Activated naive CD4-positive, alpha-beta T cell treated with anti-CD3 and anti-CD28 coated beads, Interleukin-2, amount 50 U/mL, for 72 hours (primary cell): ENCODE measurements at regions not wholly inside any gene's neighbourhood (a gene's known extent, or its start where the extent isn't known, plus 50 kb on each side); places are given as distances from the start of the nearest gene placed in this dataset.
"Not testable (repeated sequence)": the region's sequence is repeated elsewhere in the genome, so short reads cannot be mapped to it uniquely, and the experiment has no call there.

Experiments
- ATAC-seq, 2 donors: fragments of 150-1000 bp; cut with Tn5 transposase; 2 replicates each; pipeline ENCODE4 v1.10.0; 2021; ENCODE audit warnings: mild to moderate bottlenecking in 2 of 2, moderate library complexity in 2 of 2
- DNase-seq, 2 donors: peaks; one replicate each; pipeline ENCODE4 v3.0.0; 2021 to 2022; ENCODE audit warnings: low spot score in 2 of 2
- H3K27ac Mint-ChIP-seq, 2 donors: one replicate each; pipeline ENCODE4 v1.8.0; 2022; ENCODE audit warnings: mild to moderate bottlenecking in 2 of 2, mixed read lengths in 2 of 2
- H3K36me3 Mint-ChIP-seq, 2 donors: one replicate each; pipeline ENCODE4 v1.8.0; 2022; ENCODE audit warnings: mixed read lengths in 2 of 2
- H3K9me3 Mint-ChIP-seq, 2 donors: one replicate each; pipeline ENCODE4 v1.8.0; 2022; ENCODE audit warnings: mixed read lengths in 2 of 2

GRCh38 chrX:155819966-155820491 lies 61.1 kb upstream of the VAMP7 start:
- ATAC-seq, result peak; percentile 63 to 72
- peaks cover 0 to 3% of the 10 kb centered on the region in 2 donors for H3K36me3 Mint-ChIP-seq
- peaks cover 4 to 8% of the 10 kb centered on the region in 2 donors for H3K9me3 Mint-ChIP-seq
- peak in 1 of 2 donors; percentile 27 for DNase-seq
- no peak overlapping the region for H3K27ac Mint-ChIP-seq

- no peaks in the 10 kb centered on the region for H3K36me3 Mint-ChIP-seq
- DNase-seq, result no peak
- no peak for ATAC-seq
- peaks cover 3 to 4% of the 10 kb centered on the region in 2 donors for H3K9me3 Mint-ChIP-seq
- no peak overlapping the region for H3K27ac Mint-ChIP-seq
Measured at GRCh38 chrX:155819525-155819924, 61.6 kb upstream of the VAMP7 start.

- not testable (repeated sequence) for H3K9me3 Mint-ChIP-seq, DNase-seq, H3K27ac Mint-ChIP-seq, ATAC-seq
- H3K36me3 Mint-ChIP-seq, result peaks cover 5 to 16% of the 10 kb centered on the region in 2 donors
Measured at GRCh38 chrX:155814391-155814790, 66.8 kb upstream of the VAMP7 start.

GRCh38 chrX:155779831-155780230 lies 101.3 kb upstream of the VAMP7 start:
- no peak for DNase-seq
- H3K27ac Mint-ChIP-seq, result no peak overlapping the region
- no peaks in the 10 kb centered on the region for H3K36me3 Mint-ChIP-seq
- H3K9me3 Mint-ChIP-seq, result peaks cover 0 to 2% of the 10 kb centered on the region in 2 donors
- ATAC-seq, result no peak

- Mint-ChIP-seq H3K9me3 (no peaks in the 10 kb centered on the region), H3K36me3 (peaks cover 0 to 4% of the 10 kb centered on the region in 2 donors), H3K27ac (no peak overlapping the region)
- DNase-seq (no peak), ATAC-seq (no peak)
Measured at GRCh38 chrX:155778844-155779553, 102.1 kb upstream of the VAMP7 start.

GRCh38 chrX:155774387-155774786 lies 106.8 kb upstream of the VAMP7 start:
- no peak for ATAC-seq
- Mint-ChIP-seq H3K9me3 (no peaks in the 10 kb centered on the region), H3K36me3 (peaks cover 0 to 4% of the 10 kb centered on the region in 2 donors), H3K27ac (no peak overlapping the region)
- DNase-seq, result no peak

GRCh38 chrX:155767876-155768769 lies 113.0 kb upstream of the VAMP7 start:
- DNase-seq (no peak), ATAC-seq (peak in 1 of 2 donors; percentile 43)
- no peaks in the 10 kb centered on the region for H3K36me3 Mint-ChIP-seq
- peaks cover 0 to 4% of the 10 kb centered on the region in 2 donors for H3K9me3 Mint-ChIP-seq
- H3K27ac Mint-ChIP-seq, result no peak overlapping the region

GRCh38 chrX:155767051-155767875 lies 113.9 kb upstream of the VAMP7 start:
- no peak overlapping the region for H3K27ac Mint-ChIP-seq

GRCh38 chrX:155766321-155766720 lies 114.8 kb upstream of the VAMP7 start:
- no peak for ATAC-seq
- Mint-ChIP-seq H3K36me3 (peaks cover 4 to 6% of the 10 kb centered on the region in 2 donors), H3K9me3 (peaks cover 4 to 11% of the 10 kb centered on the region in 2 donors), H3K27ac (no peak overlapping the region)
- DNase-seq, result no peak

More at GRCh38 chrX:155767051-155767875, 113.9 kb upstream of the VAMP7 start:
- ATAC-seq, result peak; percentile 64 to 80
- H3K9me3 Mint-ChIP-seq, result peaks cover 0 to 4% of the 10 kb centered on the region in 2 donors
- peak in 1 of 2 donors; percentile 12 for DNase-seq
- no peaks in the 10 kb centered on the region for H3K36me3 Mint-ChIP-seq

- Mint-ChIP-seq H3K27ac (no peak overlapping the region), H3K9me3 (peaks cover 7 to 11% of the 10 kb centered on the region in 2 donors), H3K36me3 (peaks cover 4 to 6% of the 10 kb centered on the region in 2 donors)
- ATAC-seq, result no peak
- DNase-seq, result no peak
Measured at GRCh38 chrX:155761185-155761584, 120.0 kb upstream of the VAMP7 start.

- no peak for DNase-seq
- peaks cover 6 to 7% of the 10 kb centered on the region in 2 donors for H3K9me3 Mint-ChIP-seq
- H3K36me3 Mint-ChIP-seq, result peaks cover 4 to 6% of the 10 kb centered on the region in 2 donors
- no peak for ATAC-seq
- H3K27ac Mint-ChIP-seq, result no peak overlapping the region
Measured at GRCh38 chrX:155757046-155757759, 123.9 kb upstream of the VAMP7 start.

GRCh38 chrX:155755706-155756337 lies 125.3 kb upstream of the VAMP7 start:
- ATAC-seq, result no peak
- H3K36me3 Mint-ChIP-seq, result no peaks in the 10 kb centered on the region
- H3K27ac Mint-ChIP-seq, result no peak overlapping the region
- DNase-seq, result no peak
- H3K9me3 Mint-ChIP-seq, result peaks cover under 1 to 2% of the 10 kb centered on the region in 2 donors

- Mint-ChIP-seq H3K27ac (no peak overlapping the region), H3K9me3 (peaks cover 8 to 16% of the 10 kb centered on the region in 2 donors), H3K36me3 (no peaks in the 10 kb centered on the region)
- no peak for ATAC-seq
- no peak for DNase-seq
Measured at GRCh38 chrX:155751131-155751530, 130.0 kb upstream of the VAMP7 start.

GRCh38 chrX:155747520-155747919 lies 133.6 kb upstream of the VAMP7 start:
- peaks cover 13 to 19% of the 10 kb centered on the region in 2 donors for H3K9me3 Mint-ChIP-seq

GRCh38 chrX:155745792-155746191 lies 133.0 kb upstream of the TMLHE start:
- no peak for ATAC-seq

More at GRCh38 chrX:155747520-155747919, 133.6 kb upstream of the VAMP7 start:
- Mint-ChIP-seq H3K36me3 (peaks cover 0 to 2% of the 10 kb centered on the region in 2 donors), H3K27ac (no peak overlapping the region)
- DNase-seq, result no peak
- no peak for ATAC-seq

More at GRCh38 chrX:155745792-155746191, 133.0 kb upstream of the TMLHE start:
- no peak for DNase-seq
- Mint-ChIP-seq H3K9me3 (peaks cover 18 to 34% of the 10 kb centered on the region in 2 donors), H3K27ac (no peak overlapping the region), H3K36me3 (peaks cover 0 to 17% of the 10 kb centered on the region in 2 donors)
